HG03039 (cell line): ENCODE measurements at regions not wholly inside any gene's neighbourhood (a gene's known extent, or its start where the extent isn't known, plus 50 kb on each side); places are given as distances from the start of the nearest gene placed in this dataset.

Source experiments
- ATAC-seq: cut with Tn5 transposase; IDR thresholded peaks from one replicate; pipeline ENCODE4 v1.9.1; 2021; ENCODE audit warnings: mild to moderate bottlenecking, moderate library complexity; ENCODE audit not compliant: unreplicated experiment

GRCh38 chr5:62690421-62690820 is 111.8 kb downstream of the LRRC70 start:
- no peak for ATAC-seq

DNA sequence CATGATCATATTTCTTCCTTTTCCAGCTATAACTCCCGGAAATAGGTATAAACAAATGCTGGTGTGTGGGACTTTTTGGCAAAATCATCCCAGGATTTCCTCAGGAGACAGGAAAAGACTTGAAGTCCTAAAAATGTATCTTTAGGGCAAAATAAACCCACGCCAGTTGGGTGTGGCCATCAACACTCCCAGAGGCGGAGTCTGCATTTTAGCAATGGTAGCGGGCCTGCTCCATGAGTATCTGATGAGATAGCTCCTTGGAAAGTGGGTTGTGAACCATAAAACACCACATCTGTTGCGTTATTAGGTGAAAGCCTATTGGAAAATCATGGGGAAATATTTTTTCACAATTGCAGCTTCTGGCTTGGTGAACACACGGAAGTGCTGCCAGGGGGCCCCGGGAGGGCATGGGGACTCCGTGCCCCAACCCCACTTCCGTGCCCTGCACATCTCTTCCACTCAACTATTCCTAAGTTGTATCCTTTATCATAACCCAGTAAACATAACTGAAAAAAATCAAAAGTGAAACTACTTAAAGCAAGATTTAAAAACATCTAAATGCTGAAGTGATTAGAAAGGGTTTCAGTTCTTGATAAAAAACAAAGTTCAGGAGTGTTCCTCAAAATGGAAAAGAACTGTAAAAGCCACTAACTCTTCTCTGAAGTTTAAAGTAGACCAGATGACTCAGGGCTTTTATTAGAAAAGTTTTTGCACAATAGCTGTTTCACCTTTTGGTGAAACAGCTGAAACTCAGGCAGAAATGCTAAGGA is 111.2 kb downstream of the LRRC70 start:
- no peak for ATAC-seq

GRCh38 chr5:62686692-62687091 is 108.1 kb downstream of the LRRC70 start:
- ATAC-seq, result no peak

DNA sequence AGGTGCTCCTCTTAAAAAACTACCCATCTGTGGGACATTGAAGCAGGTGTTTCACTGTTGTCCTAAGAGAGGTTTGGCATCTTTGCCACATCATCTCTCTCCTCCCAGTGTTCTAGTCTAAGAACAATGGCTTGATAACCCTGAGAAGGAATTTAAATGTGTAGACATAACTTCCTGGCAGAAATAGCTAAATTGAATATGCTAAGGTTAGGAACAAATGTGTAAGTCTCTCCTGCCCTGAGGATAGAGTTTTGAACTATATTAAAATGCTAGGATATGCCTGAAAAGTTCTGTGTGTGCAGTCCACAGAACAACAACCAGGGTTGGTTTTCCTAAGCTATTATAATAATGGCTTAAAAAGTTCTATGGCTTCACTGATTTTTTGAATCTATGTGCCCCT is 106.6 kb downstream of the LRRC70 start:
- ATAC-seq, result no peak

DNA sequence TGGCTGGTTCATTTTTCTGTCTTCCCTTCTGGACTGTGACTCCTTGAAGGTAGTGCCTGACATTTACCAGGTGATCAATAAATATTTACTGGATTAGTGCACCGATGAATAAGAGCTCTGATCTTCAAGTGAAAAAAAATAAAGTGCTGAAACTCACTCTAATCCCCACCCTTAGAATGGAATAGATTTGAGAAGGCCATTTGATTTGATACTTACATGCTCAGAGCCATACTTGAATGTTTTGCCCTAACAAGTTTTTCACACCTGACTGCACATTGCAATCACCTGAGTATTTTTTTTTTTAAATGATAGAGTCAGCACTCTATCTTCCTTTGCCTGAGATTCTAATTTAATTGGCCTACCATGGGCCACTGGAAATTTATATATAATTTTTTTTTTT is 105.7 kb downstream of the LRRC70 start:
- ATAC-seq, result no peak

- ATAC-seq, result no peak
These were observed 103.4 kb downstream of the LRRC70 start for GRCh38 chr5:62682059-62682458.

DNA sequence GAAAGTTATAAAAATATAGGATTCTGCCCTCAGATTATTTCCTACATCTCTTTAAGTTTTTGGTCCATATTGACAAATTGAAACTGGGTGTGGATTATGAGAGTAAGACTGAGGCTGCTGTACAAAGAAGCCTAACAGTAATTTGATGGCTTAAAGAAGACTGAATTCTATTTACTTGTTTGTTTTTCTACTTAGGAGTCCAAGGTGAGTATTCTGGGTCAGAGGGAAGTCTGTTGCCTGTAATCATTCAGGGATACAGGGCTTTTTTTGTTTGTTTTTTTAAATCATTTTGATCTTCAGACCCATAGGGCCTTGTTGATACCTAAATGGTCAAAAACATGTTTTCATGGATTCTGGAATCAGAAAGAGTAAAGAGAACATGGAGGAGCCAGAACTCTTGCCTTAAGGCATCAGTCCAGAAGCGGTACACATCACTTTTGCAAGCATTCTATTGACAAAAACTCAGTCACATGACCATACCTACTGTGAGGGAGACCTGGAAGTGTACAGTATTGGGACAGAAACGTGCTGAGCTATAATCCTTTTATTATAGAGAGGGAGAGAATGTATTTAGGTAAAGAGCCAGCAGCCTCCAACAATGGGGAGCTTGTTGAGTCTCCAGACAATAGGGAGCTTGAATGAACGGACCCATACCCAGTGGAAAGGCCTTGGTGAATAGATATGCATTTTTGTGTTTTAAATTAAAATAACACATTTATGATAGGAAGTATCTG is 102.7 kb downstream of the LRRC70 start:
- no peak for ATAC-seq

DNA sequence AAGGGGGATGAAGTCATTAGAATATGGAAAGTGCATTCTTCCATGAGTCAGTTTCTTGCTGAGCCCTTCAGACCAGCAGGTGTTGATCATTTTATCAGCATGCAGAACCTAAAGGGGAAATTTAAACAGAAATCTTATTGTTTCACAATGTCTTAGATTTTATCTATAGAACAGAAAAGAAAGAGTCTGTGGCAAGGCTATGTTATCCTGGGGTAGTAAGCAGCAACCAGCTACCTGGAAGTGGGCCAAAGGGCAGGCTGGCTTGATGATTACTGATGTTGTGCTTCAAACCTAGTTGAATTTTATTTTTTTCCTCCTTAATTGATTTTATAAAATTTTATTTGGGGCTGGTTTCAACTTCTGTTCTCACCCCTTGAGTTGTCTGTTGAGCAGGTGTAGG is 101.5 kb downstream of the LRRC70 start:
- ATAC-seq, result no peak
